Activated naive CD8-positive, alpha-beta T cell treated with anti-CD3 and anti-CD28 coated beads, Interleukin-2, amount 50 U/mL, for 16 hours (primary cell): ENCODE measurements at regions not wholly inside any gene's neighbourhood (a gene's known extent, or its start where the extent isn't known, plus 50 kb on each side); places are given as distances from the start of the nearest gene placed in this dataset.
"Not testable (repeated sequence)": the region's sequence is repeated elsewhere in the genome, so short reads cannot be mapped to it uniquely, and the experiment has no call there.

Source experiments
- DNase-seq: peaks from one replicate; pipeline ENCODE4 v3.0.0-alpha.2; 2020; ENCODE audit warnings: low read depth, low spot score

DNA sequence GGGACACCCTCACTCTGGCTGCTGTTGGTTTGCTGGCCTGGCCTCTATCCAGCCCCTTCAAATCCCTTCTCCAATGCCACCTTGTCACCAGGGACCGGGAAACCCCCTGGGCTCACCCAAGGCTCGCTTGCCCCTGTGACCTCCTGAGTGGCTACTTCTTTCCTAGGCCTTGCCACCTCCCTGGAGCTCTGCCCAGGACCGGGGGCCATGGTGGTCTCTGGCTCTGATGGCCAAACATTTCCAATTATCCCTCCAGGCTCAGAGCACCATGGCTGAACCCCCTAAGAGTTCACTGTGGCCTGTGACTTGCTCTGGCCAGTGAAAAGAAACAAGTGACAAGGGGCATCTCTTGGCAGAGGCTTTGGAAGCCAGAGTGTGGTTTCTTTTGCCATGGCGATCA lies 237.6 kb downstream of the TFCP2L1 start:
- DNase-seq = no peak

- no peak for DNase-seq
These were observed 235.9 kb downstream of the TFCP2L1 start for GRCh38 chr2:121049131-121049530.

GRCh38 chr2:121049950-121050585 lies 234.9 kb downstream of the TFCP2L1 start:
- no peak for DNase-seq

DNA sequence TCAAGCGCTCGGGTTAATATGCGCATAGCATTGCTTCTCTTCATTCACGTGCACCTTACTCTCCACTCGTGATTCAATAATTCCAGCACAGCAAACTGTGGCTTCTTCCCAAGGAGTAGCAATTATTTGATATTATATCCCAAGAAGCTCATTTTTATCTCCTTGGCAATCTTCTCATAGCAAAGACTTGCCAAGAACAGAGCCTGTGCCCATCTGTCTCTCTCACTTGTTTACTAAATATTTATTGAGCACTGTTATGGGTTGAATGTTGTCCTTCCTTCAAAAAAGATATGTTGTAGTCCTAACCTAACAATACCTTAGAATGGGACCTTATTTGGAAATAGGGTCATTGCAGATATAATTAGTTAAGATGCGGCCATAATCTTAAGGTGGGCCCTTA lies 233.7 kb downstream of the TFCP2L1 start:
- DNase-seq = no peak

GRCh38 chr2:121052023-121052422 lies 233.0 kb downstream of the TFCP2L1 start:
- no peak for DNase-seq

DNA sequence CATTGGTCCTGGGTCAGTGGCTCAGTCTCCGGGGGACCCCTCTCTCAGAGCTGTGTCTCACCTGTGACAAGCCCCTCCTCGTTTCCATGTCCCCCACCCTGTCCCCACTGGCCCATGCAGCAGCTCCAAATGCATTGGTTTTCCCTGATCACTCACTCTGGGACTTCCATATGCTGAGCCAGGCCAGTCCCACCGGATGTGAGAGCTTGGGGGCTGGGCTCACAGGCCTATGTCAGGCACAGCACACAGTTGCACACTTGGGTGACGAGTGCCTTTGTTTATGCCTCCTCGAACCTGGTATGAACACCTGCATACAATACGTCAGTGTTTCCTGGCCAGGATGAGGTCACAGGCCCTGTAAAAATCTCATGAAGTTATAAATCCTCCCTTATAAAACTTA lies 232.5 kb downstream of the TFCP2L1 start:
- DNase-seq = no peak

- no peak for DNase-seq
These were observed 229.9 kb downstream of the TFCP2L1 start for GRCh38 chr2:121055088-121055487.

- DNase-seq = no peak
These were observed 229.5 kb downstream of the TFCP2L1 start for GRCh38 chr2:121055501-121055900.

- DNase-seq = no peak
These were observed 226.0 kb downstream of the TFCP2L1 start for GRCh38 chr2:121058852-121059558.

DNA sequence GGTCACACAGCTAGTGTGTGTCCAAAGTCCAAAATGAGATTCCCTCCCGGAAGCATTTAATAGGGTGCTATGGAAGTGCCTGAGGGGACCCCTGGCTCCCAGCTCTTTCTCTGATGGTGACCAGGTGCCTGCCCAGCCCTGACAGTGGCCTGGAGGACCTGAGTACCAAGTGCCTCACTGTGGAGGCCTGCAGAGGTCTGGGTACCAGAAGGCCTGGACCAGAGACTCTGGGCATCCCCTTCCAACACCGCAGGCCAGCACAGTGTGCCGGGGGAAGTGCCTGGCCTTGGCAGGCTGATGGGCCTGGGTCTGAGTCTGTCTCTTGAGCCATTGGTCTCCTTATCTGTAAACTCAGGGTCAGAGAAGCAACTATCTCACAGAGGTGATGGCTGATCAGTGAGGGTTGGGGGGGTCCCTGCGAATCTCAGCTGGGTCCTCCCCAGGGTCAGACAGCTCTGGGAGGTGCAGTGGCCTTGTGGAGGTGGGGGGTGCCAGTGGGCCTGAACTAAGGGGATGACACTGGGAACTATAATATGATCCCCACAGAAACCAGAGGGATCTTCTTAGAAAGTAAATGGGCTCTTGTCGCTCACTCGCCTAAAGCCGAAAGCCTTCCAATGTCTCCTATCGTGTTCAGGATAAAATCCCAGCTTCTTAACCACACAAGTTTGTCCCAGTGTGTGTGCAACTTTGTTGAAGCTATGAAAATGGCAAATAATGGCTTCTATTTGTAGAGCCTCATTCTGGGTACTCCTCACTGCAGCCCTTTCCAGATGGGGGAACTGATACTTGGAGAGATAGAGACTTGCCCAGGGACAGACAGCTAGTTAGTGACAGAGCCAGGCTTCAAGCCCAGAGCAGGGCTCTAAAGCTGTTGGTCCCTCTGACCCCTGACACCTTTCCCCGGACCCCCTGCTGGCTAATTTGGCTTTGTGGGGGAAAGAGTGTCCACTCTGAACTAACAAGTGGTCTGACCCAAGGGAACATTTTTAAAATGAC lies 225.1 kb downstream of the TFCP2L1 start:
- DNase-seq = no peak

DNA sequence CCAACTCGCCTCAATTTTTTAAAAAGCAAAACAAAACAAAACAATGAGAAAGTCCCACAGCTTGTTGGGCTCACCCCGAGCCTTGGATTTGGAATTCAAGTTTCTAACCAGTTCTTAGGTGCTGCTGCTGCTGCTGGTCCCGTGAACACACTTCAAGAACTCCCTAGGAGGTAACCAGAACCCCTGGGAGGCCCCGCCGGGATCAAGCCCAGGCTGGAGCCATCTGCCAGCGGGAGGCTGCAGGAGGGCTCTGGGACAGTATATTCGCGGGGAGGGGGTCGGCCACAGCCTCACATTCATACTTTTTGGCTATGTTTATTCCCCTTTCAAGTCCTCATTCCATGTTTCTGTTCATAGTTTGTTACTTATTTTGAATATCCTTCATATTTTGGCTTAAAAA lies 223.4 kb downstream of the TFCP2L1 start:
- DNase-seq = no peak

DNA sequence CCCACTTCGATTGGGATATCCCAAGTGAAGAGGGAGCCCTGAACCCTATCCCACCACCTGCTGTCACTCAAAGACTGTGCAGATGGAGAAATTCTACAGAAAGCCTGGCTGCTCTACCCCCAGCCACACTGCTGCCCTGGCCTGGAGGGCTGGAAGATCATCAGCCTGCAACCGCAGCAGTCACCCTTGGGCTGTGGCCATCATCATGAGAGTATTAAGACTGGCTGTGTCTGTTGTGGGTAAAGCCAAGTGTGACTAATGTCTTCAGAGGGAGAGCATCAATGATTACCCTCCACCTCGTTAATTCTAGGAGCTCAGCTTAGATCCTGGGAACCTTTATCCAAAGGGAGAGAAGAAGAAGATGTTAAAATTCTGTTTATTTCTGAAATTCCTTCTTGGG lies 221.5 kb downstream of the TFCP2L1 start:
- no peak for DNase-seq

- DNase-seq = no peak
These were observed 220.8 kb downstream of the TFCP2L1 start for GRCh38 chr2:121064186-121064585.

DNA sequence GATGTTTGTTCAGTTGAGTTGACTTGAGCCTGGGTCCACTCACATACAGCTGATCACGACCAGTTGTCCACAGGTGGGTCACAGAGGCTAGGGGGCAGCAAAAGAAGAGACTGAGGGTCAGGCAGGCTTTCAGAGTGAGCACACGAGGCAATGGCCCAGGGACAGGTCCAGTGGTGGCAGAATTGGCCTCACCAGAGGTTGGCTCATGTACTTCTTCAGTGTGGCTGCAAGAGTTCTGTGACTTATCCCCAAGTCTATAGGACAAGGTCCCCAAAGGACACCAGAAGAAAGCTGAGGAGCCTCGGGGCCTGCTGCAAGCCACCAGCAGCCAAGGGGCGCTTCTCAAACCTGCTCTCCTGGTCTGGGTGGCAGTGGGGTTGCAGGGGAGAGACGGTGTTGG lies 219.8 kb downstream of the TFCP2L1 start:
- DNase-seq = no peak

GRCh38 chr2:121066526-121066925 lies 218.5 kb downstream of the TFCP2L1 start:
- no peak for DNase-seq

GRCh38 chr2:121068851-121069250 lies 216.2 kb downstream of the TFCP2L1 start:
- DNase-seq = no peak

DNA sequence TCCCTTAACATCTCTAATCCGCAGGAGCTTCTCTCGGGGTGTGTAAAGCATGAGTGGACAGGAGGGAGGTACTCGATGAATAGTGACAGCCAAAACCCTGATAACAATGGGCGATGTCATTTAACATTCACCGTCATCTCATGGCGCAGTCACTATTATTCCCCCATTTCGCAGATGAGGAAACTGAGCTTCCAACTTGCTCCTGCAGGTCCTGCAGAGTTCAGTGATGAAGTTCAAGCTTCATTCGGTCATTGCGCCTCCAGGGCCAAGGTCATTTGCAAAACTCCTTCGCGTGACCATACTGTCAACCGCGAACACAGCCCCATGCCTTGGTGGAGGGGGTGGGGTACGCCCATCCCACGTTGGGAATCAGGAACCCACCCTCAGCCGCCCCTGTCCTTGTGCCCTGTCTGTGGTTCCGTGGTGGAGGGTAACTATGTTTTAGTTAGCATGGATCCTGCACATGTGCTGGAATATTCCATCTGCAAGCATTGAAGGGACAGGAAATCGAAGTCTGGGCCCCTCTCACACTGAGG lies 215.5 kb downstream of the TFCP2L1 start:
- DNase-seq = no peak

DNA sequence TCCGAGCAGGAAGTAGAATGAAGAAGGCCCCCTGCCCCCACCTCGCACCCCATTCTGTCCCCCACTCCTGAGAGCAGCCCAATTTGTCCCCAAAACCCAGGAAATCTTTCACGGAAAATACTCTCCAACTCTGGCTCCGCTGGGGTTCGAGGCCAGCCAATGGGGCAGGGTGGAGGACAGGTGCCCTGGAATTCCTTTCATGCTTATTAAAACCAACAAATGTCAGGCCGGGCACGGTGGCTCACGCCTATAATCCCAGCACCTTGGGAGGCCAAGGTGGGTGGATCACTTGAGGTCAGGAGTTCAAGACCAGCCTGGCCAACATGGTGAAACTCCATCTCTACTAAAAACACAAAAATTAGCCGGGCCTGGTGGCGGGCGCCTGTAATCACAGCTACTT lies 214.9 kb downstream of the TFCP2L1 start:
- DNase-seq = not testable (repeated sequence)

DNA sequence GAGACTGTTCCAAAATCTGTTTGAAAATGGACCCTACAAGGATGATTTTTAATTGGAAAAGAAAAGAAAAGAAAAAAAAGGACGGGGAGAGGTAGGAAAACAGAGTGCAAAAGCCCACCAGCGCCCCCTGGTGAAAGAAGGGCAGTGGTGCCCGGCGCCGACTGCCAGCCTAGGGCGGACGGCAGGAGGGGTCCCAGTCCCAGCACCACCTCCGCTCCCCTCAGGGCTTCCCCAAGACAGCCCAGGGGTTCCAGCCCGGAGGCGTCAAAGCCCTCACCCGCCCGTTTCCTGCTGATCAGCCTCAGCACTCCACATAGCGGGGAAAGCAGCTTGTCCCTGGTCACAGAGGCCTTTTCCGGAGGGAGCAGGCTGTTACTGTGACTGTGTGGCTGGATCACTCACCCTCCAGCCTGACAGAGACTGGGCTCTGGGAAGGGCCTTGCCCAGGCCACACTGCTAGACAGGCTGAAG lies 213.9 kb downstream of the TFCP2L1 start:
- no peak for DNase-seq

DNA sequence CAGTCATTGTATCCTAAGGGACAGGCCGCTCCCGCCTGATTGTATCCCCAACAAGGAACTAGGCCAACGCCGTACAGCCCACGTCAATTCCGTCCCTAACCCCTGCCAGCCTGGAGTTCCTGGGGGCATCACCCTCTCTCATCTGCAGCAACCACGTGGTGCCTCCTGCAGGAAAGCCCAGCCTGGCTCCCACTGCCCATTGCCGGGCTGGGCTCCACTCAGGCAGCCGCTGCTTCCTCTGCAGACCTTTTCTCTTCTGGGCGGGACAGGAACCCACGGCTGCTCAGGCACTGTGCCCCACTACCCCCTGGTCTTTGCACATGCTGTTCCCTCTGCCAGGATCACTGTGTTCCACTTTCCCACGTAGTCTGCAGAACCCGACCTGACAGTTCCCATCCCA lies 212.2 kb downstream of the TFCP2L1 start:
- DNase-seq = no peak

DNA sequence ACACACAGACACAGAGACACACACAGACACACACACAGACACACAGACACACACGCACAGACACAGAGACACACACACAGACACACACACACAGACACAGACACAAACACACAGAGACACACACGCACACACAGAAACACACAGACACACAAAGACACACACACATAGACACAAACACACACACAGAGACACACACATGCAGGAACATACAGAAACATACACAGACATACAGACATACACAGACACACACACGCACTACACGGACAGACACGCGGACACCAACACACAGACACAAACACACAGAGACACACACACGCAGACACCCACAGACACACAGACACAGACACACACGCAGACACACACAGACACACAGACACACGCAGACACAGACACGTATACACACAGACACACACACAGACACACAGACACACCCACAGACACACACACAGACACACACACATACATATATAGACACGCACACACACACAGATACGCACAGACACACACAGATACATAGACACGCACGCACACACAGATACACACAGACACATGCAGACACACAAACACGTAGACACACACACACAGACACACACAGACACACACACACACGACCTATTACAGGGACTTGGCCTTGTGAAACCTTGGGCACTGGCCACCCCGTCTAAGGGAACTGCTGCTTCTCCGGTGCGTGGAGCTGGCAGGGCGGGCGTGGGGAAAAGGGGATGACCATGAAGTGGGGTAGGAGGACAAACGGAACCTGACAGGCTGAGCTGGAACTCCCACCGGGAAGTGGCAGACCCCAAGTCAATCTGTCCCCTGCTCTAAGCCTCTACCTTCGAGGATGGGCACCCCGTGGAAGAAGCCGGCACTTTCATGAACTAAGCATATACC lies 211.4 kb downstream of the TFCP2L1 start:
- DNase-seq = no peak
